GM18502 (cell line): ENCODE measurements at regions not wholly inside any gene's neighbourhood (a gene's known extent, or its start where the extent isn't known, plus 50 kb on each side); places are given as distances from the start of the nearest gene placed in this dataset.

Experiments
- ATAC-seq: cut with Tn5 transposase; IDR thresholded peaks from one replicate; pipeline ENCODE4 v1.9.1; 2021; ENCODE audit warnings: mild to moderate bottlenecking; ENCODE audit not compliant: unreplicated experiment, poor library complexity

DNA sequence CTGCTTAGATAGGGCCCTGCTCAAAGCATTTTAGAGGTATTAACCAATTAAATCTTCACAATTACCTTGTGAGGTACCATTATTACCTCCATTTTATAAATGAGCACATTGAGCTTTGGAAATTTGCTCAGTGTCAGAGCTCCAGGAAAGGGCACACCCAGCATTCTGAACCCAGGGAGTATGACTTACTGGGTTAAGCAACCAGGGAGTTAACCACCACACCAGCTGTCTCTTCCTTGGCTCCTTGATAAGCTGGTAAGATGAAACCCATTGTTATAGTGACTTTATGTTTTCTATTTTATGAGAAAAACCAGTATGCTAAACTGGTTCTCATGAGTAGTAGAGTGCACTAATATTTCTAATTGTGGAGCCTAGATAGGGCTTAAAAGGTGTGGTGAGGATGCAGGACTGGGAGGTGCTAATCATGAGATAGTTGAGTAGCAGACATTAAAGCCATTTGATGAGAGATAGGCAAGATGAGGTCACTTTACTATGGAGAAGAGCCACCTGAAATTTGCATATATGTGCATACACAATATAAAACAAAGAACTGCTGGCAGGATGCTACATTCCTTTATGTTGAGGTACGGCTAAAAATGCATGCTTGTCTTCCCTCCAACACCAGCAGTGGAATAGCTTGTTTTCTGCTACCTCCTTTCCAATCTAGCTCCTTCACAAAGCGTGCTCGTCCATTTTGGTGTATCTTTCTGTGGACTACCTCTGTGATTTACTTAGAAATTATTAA, 556.1 kb downstream of the SPRY1 start:
- no peak for ATAC-seq

DNA sequence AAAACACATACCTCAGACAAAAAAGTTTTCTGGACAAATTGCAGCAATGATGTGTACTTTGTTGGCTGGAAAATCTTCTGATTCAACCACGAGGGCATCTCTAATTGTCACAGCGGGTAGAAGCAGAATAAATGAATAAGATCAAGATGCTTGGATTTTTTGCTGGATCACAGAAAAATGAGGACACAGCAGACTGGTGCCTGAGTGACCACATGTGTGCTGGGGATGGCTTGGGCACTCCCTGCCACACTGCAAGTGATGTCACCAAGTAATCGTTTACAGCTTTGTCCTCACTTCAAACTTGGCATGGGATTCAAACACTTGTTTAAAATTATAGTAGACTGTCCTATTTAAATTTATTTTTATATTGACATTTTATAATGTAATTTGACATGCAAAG, 557.0 kb downstream of the SPRY1 start:
- no peak for ATAC-seq

DNA sequence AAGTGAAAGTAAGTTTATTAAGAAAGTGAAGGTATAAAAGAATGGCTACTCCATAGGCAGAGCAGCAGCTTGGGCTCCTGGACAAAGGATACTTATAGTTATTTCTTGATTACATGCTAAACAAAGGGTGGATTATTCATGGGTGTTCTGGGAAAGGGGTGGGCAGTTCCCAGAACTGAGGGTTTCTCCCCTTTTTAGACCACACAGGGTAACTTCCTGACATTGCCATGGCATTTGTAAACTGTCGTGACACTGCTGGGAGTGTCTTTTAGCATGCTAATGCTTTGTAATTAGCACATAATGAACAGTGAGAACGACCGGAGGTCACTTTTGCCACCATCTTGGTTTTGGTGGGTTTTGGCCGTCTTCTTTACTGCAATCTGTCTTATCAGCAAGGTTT, 557.6 kb downstream of the SPRY1 start:
- no peak for ATAC-seq

DNA sequence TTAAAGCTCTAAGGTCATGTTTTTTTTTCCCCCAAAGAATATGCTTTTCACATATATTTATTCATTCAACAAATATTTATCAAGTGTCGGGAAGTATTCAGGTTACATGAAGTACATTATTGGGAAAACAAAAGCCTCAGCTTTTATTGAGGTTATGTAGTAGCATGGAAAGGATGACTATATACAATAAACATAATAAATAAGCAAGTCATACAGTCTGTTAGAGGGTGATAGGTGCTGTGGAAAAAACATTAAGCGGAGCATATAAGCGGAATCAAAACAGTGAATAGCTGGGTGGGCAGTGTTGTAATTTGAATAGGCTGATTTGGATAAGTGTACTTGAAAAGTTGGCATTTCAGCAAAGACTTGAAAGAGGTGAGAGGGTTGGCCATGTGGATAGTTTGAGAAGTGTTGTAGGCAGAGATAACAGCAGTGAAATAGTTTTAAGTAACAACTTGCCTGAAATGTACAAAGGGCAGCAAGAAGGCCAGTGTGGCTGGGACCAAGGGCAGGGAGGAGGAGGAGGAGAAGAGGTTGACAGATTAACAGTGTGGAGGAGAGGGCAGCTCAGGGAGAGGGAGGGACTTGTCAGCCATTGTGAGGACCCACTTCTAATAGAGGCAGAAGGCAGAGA, 558.7 kb downstream of the SPRY1 start:
- ATAC-seq = no peak

DNA sequence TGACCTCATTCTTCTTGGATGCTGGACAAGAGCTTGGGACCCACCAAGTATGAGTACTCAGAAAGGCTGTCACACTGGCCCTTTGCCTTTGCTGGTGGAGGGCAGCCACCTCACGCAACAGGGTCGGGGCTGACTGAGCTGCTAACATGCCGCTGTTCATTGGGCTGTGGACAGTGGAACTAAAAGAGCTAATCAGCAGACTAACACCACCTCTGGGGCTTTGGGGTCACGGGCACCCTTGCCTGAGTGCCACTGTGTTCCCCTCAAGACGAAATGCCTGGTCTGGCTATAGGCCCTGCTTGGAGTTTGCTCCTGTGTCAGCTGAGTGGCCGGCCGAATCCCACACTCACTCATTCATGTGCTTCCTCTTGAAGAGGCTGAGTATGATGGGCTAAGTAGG, 559.6 kb downstream of the SPRY1 start:
- no peak for ATAC-seq

DNA sequence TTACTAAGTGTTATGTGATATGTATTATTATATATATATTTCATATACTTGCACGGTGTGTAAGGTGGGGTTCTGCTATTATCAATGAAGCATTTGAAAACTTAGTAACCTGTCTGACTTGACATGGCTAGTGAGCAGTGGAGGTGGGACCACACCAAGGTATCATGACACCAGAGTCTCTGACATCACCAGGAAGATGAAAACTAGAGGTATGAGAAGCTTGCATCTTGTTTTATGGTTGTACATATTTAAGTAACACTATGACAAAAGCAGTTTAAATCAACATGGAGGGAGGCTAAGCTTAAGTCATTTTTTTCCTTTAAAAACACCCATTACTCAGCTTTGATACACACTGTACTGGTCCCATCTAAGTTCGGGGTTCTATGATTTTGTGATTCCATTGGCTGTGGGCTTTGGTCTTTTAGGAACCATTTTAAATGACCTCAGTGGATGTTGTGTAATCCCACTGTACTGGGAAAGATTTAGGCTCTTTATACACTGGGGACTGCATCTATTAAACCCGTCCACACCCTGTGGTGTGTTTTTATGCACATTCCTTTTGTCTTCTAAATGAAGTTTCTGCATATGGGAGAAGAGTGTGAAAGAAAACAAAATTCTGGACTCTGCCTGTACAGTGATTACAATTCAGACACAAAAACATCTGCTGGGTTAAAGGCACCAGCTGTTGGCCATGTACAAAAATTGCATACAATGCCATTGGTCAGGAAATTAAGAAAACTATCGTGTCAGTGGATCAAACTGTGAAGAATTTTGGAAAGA, 570.6 kb downstream of the SPRY1 start:
- ATAC-seq = no peak

DNA sequence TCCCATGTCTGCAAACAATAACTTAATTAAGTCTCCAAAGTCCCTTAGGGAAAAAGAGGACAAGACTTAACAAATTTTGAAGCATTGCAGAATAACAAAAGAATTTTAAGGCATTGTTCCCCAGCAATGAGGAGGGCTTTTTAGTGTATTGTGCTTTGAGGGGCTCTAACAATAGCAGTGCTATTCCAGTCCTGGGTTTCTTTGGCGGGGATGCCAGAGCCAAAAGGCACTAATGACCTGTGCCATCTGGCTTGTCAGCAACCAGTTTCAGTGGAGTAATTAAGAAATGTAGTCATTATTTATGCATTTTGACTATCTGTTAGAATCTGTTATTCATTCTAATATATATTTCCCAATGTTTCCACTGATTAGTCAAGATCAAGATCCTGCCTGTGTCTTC, 575.4 kb downstream of the SPRY1 start:
- ATAC-seq = no peak

DNA sequence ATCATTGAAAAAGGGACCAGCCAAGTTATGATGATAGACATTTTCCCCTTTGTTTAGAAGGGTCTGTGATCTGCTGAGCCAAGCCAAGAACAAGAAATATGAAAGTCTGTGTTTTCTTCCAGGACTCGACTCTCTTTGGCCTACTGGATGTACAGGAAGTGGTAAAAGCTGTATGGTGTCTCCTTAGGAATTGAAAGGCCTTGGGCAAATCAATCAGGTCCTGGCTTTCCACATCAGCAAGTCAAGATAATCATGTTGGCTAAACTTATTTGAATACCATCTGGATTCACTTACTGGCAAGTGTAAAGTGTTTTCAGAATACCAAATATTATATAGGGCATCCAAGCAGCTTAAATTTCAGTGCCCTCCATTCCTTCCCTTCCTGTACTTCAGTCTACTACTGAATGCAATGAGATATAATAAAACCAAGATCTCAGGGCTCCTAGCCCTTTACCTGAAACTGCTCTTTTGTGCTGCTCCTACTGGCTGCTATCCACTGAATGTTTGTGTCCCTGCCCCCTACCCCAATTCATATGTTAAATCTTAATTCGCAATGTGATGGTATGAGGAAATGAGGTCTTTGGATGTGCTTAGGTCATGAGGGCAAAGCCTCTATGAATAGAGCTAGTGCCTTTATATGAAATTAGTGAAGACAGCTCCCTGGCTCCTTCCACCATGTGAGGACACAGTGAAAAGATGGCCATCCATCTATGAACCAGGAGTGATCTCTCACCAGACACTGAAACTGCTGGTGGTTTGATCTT, 578.0 kb downstream of the SPRY1 start:
- no peak for ATAC-seq

DNA sequence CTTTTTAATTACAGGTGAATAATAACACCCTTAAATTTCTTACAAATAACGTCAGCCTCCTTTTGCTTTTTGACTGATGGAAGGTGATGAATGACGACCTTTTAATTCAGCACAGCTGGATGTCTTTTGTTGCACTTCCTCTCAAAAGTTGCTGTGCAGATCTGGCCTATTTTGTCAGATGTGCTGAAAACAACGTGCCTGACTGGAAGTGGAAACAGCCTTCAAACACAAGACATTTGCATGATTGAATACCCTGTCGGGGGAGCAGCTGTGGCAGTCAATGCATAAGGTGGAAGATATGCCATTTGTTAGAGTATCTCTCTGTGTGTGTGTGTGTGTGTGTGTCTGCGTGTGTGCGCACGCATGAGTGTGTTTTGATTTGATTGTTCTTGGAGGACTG, 579.7 kb downstream of the SPRY1 start:
- ATAC-seq = no peak

DNA sequence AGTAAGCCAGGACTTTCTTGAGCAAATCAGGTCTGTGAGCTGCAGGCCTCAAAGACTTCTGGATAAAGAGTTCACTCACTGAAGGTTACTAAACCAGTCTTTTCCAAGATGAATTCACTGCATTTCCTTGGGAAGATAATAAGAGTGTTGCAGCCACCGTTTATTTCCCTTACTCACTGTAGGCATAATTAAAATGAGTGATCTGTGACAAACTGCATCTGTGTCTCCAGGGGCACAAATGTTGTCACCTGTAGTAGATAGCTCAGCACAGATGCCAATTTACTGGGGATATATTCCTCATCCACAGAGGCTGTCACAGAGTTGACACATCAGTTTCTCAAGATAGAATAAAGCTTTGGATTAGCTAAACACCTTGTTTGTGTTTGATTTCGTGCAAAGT, 580.2 kb downstream of the SPRY1 start:
- no peak for ATAC-seq

DNA sequence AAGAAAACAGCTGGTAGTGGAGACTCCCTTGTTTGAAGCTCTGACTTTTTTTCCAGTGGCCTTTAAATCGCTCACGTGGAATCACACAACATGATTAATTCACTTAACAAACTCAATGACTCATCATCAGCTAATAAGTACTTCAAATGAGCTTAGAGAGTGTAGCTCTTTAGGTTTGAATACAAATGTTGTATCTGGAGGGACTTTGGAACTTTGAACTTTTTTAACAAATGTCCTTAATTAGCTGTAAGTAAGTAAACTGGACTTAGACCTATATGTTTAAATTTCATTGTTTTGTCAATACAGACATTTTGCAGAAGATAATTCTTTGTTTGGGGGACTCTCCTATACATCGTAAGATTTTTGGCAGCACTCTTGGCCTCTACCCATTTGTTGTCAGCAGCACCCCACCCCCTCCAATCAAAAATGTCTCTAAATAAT, 581.1 kb downstream of the SPRY1 start:
- ATAC-seq = no peak

DNA sequence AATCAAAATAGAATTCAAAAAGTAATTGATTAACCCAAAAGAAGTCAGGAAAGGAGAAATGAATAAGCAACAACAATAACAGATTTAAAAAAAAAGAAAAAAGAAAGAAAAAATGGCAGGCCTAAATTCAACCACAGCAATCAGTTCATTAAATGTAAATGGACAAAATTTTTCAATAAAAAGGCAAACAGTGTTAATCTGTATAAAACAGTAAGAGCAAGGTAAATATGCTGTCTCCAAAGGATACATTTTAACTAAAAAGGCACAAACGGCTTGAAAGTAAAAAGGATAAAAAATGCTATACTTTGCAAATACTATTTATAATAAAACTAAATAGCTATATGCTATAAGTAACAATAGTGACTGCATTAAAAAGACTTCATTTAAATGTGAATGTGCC, 582.0 kb downstream of the SPRY1 start:
- no peak for ATAC-seq

DNA sequence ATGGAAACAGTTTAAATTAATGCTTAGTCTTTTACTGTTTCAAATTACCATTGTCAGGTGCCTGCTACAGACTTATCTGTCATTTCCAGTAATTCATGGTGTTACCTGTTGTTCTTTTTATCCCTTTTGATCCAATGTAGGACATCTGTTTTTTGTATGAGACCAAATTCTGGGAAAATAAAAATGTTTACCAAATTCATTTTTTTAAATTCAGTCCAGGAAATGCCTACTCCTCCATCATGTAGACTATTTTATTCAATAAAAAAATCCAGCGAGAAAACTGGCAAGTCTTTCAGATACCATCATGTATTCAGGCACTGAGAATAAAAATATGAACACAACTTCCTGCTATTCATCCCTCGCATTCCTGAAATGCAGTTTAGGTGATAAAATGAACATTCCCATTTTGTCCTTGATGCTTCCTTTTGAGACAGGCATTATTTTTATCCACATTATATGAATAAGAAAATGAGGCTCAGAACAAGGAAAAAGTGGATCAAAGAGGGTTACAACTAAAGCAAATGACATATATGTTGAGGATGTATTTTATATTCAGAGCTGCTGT, 584.2 kb downstream of the SPRY1 start:
- no peak for ATAC-seq

DNA sequence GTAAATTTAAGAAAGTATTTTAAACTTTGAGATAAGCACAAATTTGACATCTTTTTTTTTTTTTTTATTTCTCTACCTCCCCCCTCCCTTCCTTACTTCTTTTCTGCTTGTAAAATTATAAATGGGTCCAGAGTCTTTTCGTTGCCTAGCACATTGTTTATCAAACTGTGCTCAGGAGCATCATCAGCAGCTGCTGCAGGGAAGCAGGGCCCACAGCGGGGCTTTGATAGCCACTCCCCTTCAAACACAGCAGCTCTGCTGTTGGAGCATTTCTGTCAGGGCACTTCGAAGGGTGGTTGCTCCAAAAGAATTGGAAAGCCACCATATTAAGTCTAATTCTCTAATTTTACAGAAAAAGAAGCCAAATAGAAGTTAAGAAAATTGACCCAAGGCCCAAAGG, 588.3 kb downstream of the SPRY1 start:
- no peak for ATAC-seq

DNA sequence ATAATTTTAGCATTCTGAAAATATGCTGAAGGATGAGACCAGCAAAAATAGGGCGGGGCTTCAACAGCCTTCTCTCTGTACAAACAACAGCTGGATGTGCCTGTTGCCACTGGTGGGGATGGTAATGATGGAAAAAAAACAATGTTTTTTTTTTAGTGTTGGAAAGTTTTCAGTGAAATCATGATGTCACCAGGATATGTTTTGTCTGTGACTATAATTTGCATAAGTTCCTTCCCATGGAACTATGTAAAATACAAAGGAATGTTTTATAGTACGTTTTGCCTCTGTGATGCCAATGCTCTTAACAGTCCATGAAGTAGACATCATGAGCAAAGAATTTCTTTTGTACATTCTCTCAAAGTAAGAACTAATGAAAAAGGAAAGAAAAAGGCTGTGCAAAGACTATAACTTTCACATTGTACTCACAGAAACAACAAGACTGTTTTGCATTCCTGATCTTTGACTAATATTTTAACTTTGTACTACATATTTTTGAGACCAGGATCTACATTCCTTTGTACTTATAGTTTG, 589.7 kb downstream of the SPRY1 start:
- ATAC-seq = no peak

DNA sequence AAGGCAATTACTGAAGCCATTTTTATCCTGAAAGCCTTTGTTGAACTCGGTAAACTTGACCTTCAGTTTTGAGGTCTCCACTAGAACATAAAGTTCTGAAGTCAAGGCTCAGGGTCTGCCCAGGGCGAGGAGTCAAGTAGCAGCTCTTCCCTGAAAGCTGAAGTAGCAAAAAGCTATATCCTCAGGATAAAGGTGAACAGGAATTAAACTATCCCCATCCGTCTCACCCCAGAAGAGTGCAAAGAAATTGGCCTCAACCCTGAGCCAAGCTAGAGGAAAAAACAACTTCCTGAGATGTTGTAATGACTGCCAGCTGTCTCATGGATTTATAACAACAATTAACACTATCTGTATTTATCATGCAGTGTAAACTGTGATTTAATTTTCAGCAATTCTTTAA, 590.8 kb downstream of the SPRY1 start:
- ATAC-seq = no peak

DNA sequence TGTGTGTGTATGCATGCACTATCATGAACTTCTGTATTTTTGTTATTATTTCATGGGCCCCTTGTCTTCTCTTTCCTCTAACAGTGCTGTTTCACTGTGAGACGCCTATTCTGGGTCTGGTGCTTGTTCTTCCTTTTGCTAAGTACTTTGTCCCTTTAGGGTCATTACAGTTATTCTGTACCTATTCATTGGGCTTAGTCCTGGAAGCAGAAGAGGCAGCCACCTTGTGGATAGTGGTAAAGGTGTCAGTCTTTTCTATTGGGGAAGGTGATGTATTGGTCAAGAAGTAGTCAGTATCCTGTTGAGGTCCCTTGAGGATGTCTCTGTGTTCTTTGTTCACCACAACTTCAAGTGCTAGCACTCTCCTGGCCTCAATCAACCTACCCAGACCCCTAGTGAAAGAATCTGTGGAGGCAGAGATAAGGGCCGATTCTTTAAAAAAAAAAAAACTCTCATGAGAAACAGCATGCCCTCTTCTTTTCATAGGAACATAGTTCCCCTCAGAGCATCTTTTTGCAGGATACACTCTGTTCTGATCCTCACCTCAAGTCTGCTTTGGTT, 593.8 kb downstream of the SPRY1 start:
- ATAC-seq = no peak

DNA sequence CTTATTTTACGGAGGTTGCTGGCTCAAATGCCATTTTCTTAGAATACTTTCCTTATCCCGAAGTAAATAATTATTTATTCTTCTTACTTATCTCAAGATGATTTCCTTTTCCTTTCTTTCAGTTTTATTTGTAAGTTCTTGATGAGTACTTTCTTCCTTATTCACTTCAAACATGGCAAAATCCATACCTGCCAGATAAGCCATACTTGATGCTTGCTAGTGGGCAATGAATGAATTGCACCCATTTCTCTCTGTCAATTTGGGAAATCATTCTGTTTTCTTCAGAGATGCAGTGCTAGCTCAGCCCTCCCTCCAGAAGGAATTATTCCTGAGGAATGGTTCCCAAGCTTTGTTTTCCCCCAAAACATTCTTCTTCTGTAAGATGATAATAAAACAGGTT, 598.3 kb downstream of the SPRY1 start:
- no peak for ATAC-seq

DNA sequence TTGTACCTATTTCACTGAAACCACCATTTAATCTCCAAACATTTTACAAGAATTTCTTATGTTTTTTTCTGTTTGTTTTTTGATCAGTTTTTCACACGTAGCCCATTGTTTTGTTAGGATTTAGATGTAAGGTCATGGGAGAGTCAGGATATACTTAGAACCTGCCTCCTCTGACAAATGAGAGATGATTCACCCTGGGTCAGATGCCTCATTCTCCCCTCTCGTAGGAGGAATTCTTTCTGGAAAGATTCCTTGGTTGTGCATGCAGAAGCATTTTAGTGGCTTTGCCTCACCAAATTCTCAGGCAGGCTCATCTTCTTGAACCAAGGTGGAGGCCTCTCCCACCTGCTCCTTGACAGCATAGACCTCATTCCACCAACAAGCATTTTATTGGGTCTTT, 599.3 kb downstream of the SPRY1 start:
- ATAC-seq = no peak
